ENCODE measurements at regions not wholly inside any gene's neighbourhood (a gene's known extent, or its start where the extent isn't known, plus 50 kb on each side); places are given as distances from the start of the nearest gene placed in this dataset.

GRCh38 chr16:63613701-63614100, 1508.2 kb downstream of the CDH11 start:
- no peak for DNase-seq
- H3K36me3 Mint-ChIP-seq, result no peaks in the 10 kb centered on the region
- H3K9me3 Mint-ChIP-seq (ENCODE audit: low read depth), result peaks cover 17% of the 10 kb centered on the region

GRCh38 chr16:63612462-63613227, 1509.2 kb downstream of the CDH11 start:
- no peaks in the 10 kb centered on the region for H3K27me3 Mint-ChIP-seq
- no peak overlapping the region for H3K4me3 Mint-ChIP-seq
- no peaks in the 10 kb centered on the region for H3K36me3 Mint-ChIP-seq
- DNase-seq, result no peak
- H3K27ac Mint-ChIP-seq, result no peak overlapping the region
- ATAC-seq, result no peak
- CTCF ChIA-PET, result no interaction called here
- peaks cover 16% of the 10 kb centered on the region for H3K9me3 Mint-ChIP-seq (ENCODE audit: low read depth)
- H3K4me1 Mint-ChIP-seq, result no peaks in the 10 kb centered on the region

More at GRCh38 chr16:63613701-63614100, 1508.2 kb downstream of the CDH11 start:
- CTCF ChIA-PET, result no interaction called here
- ATAC-seq, result no peak
- Mint-ChIP-seq H3K27me3 (no peaks in the 10 kb centered on the region), H3K27ac (no peak overlapping the region), H3K4me3 (no peak overlapping the region), H3K4me1 (no peaks in the 10 kb centered on the region)

GRCh38 chr16:63606778-63607177, 1515.1 kb downstream of the CDH11 start:
- no peaks in the 10 kb centered on the region for H3K36me3 Mint-ChIP-seq
- DNase-seq (no peak), ATAC-seq (no peak)
- no peaks in the 10 kb centered on the region for H3K4me1 Mint-ChIP-seq
- H3K27ac Mint-ChIP-seq, result no peak overlapping the region
- H3K4me3 Mint-ChIP-seq, result no peak overlapping the region
- H3K9me3 Mint-ChIP-seq (ENCODE audit: low read depth), result peaks cover 11% of the 10 kb centered on the region
- no peaks in the 10 kb centered on the region for H3K27me3 Mint-ChIP-seq
- CTCF ChIA-PET, result no interaction called here

- Mint-ChIP-seq H3K9me3 (ENCODE audit: low read depth) (peaks cover 15% of the 10 kb centered on the region), H3K27me3 (no peaks in the 10 kb centered on the region), H3K4me1 (no peaks in the 10 kb centered on the region), H3K4me3 (no peak overlapping the region), H3K36me3 (no peaks in the 10 kb centered on the region), H3K27ac (no peak overlapping the region)
- DNase-seq (no peak), ATAC-seq (no peak)
- CTCF ChIA-PET, result no interaction called here
Observed at GRCh38 chr16:63602206-63602927, 1519.5 kb downstream of the CDH11 start.

- H3K4me3 Mint-ChIP-seq, result no peak overlapping the region
- H3K27me3 Mint-ChIP-seq, result no peaks in the 10 kb centered on the region
- H3K27ac Mint-ChIP-seq, result no peak overlapping the region
- no peaks in the 10 kb centered on the region for H3K4me1 Mint-ChIP-seq
- peaks cover 12% of the 10 kb centered on the region for H3K9me3 Mint-ChIP-seq (ENCODE audit: low read depth)
- no peak for ATAC-seq
- DNase-seq, result no peak
- CTCF ChIA-PET, result no interaction called here
- H3K36me3 Mint-ChIP-seq, result no peaks in the 10 kb centered on the region
Observed at GRCh38 chr16:63596716-63597115, 1525.1 kb downstream of the CDH11 start.

- H3K27me3 Mint-ChIP-seq, result no peaks in the 10 kb centered on the region
- H3K4me1 Mint-ChIP-seq, result no peaks in the 10 kb centered on the region
- CTCF ChIA-PET, result no interaction called here
- peaks cover 4% of the 10 kb centered on the region for H3K9me3 Mint-ChIP-seq (ENCODE audit: low read depth)
- H3K4me3 Mint-ChIP-seq, result no peak overlapping the region
- DNase-seq (no peak), ATAC-seq (no peak)
- H3K36me3 Mint-ChIP-seq, result no peaks in the 10 kb centered on the region
- H3K27ac Mint-ChIP-seq, result no peak overlapping the region
Observed at GRCh38 chr16:63592852-63593251, 1529.0 kb downstream of the CDH11 start.

- Mint-ChIP-seq H3K27me3 (no peaks in the 10 kb centered on the region), H3K4me3 (no peak overlapping the region), H3K9me3 (ENCODE audit: low read depth) (peaks cover 8% of the 10 kb centered on the region), H3K27ac (no peak overlapping the region), H3K36me3 (no peaks in the 10 kb centered on the region), H3K4me1 (no peaks in the 10 kb centered on the region)
- DNase-seq (no peak), ATAC-seq (no peak)
- CTCF ChIA-PET, result no interaction called here
Observed at GRCh38 chr16:63581570-63581969, 1540.3 kb downstream of the CDH11 start.

GRCh38 chr16:63578791-63579190, 1542.6 kb upstream of the CDH8 start:
- no peak overlapping the region for H3K27ac Mint-ChIP-seq
- ATAC-seq (no peak), DNase-seq (no peak)
- H3K9me3 Mint-ChIP-seq (ENCODE audit: low read depth), result peaks cover 12% of the 10 kb centered on the region
- CTCF ChIA-PET, result no interaction called here
- no peak overlapping the region for H3K4me3 Mint-ChIP-seq
- no peaks in the 10 kb centered on the region for H3K36me3 Mint-ChIP-seq
- H3K4me1 Mint-ChIP-seq, result no peaks in the 10 kb centered on the region
- H3K27me3 Mint-ChIP-seq, result no peaks in the 10 kb centered on the region

- H3K27me3 Mint-ChIP-seq, result no peaks in the 10 kb centered on the region
- no peak for ATAC-seq
- DNase-seq, result no peak
- no peak overlapping the region for H3K4me3 Mint-ChIP-seq
- CTCF ChIA-PET, result no interaction called here
- no peak overlapping the region for H3K27ac Mint-ChIP-seq
- peaks cover 13% of the 10 kb centered on the region for H3K9me3 Mint-ChIP-seq (ENCODE audit: low read depth)
- H3K4me1 Mint-ChIP-seq, result no peaks in the 10 kb centered on the region
- H3K36me3 Mint-ChIP-seq, result no peaks in the 10 kb centered on the region
Observed at GRCh38 chr16:63577891-63578290, 1541.7 kb upstream of the CDH8 start.

- DNase-seq, result no peak
- Mint-ChIP-seq H3K4me3 (no peak overlapping the region), H3K27ac (no peak overlapping the region), H3K27me3 (no peaks in the 10 kb centered on the region), H3K9me3 (ENCODE audit: low read depth) (peaks cover 17% of the 10 kb centered on the region), H3K36me3 (no peaks in the 10 kb centered on the region), H3K4me1 (no peaks in the 10 kb centered on the region)
- CTCF ChIA-PET, result no interaction called here
- ATAC-seq, result no peak
Observed at GRCh38 chr16:63575041-63575440, 1538.8 kb upstream of the CDH8 start.

GRCh38 chr16:63568164-63568563, 1531.9 kb upstream of the CDH8 start:
- no peak for ATAC-seq

GRCh38 chr16:63563819-63564505, 1527.7 kb upstream of the CDH8 start:
- CTCF ChIA-PET, result no interaction called here
- Mint-ChIP-seq H3K27me3 (no peaks in the 10 kb centered on the region), H3K4me3 (no peak overlapping the region), H3K36me3 (no peaks in the 10 kb centered on the region), H3K9me3 (ENCODE audit: low read depth) (peaks cover 8% of the 10 kb centered on the region), H3K27ac (no peak overlapping the region), H3K4me1 (no peaks in the 10 kb centered on the region)
- ATAC-seq (no peak), DNase-seq (no peak)

More at GRCh38 chr16:63568164-63568563, 1531.9 kb upstream of the CDH8 start:
- no peak for DNase-seq
- Mint-ChIP-seq H3K27ac (no peak overlapping the region), H3K4me1 (no peaks in the 10 kb centered on the region), H3K4me3 (no peak overlapping the region), H3K27me3 (no peaks in the 10 kb centered on the region), H3K36me3 (no peaks in the 10 kb centered on the region), H3K9me3 (ENCODE audit: low read depth) (peaks cover 10% of the 10 kb centered on the region)
- CTCF ChIA-PET, result no interaction called here

- no peak for DNase-seq
- CTCF ChIA-PET, result no interaction called here
- Mint-ChIP-seq H3K4me1 (no peaks in the 10 kb centered on the region), H3K9me3 (ENCODE audit: low read depth) (peaks cover 5% of the 10 kb centered on the region), H3K27me3 (no peaks in the 10 kb centered on the region), H3K4me3 (no peak overlapping the region), H3K27ac (no peak overlapping the region), H3K36me3 (no peaks in the 10 kb centered on the region)
- ATAC-seq, result no peak
Observed at GRCh38 chr16:63553980-63554379, 1517.7 kb upstream of the CDH8 start.

- no peak for ATAC-seq
- CTCF ChIA-PET, result no interaction called here
- H3K9me3 Mint-ChIP-seq (ENCODE audit: low read depth), result peaks cover 11% of the 10 kb centered on the region
- no peak overlapping the region for H3K4me3 Mint-ChIP-seq
- DNase-seq, result no peak
- H3K27me3 Mint-ChIP-seq, result no peaks in the 10 kb centered on the region
- no peak overlapping the region for H3K27ac Mint-ChIP-seq
- no peaks in the 10 kb centered on the region for H3K36me3 Mint-ChIP-seq
- H3K4me1 Mint-ChIP-seq, result no peaks in the 10 kb centered on the region
Observed at GRCh38 chr16:63539276-63539675, 1503.0 kb upstream of the CDH8 start.
